ENCODE measurements at regions not wholly inside any gene's neighbourhood (a gene's known extent, or its start where the extent isn't known, plus 50 kb on each side); places are given as distances from the start of the nearest gene placed in this dataset.

DNA sequence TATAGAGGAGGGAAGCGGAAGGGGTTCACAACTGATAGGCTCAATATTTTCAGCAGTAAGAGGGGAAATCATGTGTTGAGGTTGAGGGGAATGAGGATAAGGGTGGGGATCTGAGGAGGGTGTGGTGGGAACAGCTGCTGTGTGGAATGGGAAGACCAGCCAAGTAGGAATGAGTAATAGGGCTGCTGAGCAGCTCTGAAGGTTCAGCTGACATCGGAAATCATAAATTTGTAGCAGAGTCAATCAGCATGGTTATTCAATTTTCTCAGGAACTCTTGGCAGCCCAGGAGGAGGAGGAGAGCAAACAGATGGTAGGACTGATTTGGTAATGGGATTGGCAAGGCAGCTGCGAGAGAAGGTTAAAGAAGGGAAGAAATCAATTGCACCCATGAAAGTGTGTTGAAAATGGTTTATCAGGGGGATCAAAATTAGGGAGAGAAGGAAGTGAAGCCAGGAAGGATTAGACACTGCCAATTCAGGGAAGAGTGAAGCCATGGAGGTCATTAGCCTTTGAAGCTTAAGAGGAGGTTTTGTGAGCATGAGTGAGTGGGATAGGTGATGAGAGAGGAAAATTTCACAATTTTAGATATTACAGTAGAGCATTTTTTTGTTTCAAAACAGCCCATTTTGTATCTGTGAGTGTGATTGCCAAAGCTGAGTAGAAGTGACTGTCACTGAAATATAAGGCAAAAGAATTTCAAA, 82.6 kb downstream of the PCDH7 start:
- H3K9me3 ChIP-seq (ENCODE audit: insufficient read depth, low read depth, low read length), result no peaks in the 10 kb centered on the region
- H3K4me1 ChIP-seq (ENCODE audit: insufficient read depth, low read length, poor library complexity, severe bottlenecking), result no peaks in the 10 kb centered on the region
- no peaks in the 10 kb centered on the region for H3F3A ChIP-seq (ENCODE audit: low read depth)
- no peaks in the 10 kb centered on the region for H3K36me3 ChIP-seq (ENCODE audit: insufficient read depth, low read length)
- H3K9me2 ChIP-seq (replicated peaks; ENCODE audit: low read depth, low read length), result no peaks in the 10 kb centered on the region
- no peak overlapping the region for H3K4me2 ChIP-seq (ENCODE audit: low read depth, low read length, poor library complexity, severe bottlenecking)
- H3K4me3 ChIP-seq (ENCODE audit: low read length, poor library complexity, severe bottlenecking), result no peak overlapping the region
- no peak overlapping the region for H2AFZ ChIP-seq (ENCODE audit: low read length)
- TF ChIP-seq, protein P1, sequence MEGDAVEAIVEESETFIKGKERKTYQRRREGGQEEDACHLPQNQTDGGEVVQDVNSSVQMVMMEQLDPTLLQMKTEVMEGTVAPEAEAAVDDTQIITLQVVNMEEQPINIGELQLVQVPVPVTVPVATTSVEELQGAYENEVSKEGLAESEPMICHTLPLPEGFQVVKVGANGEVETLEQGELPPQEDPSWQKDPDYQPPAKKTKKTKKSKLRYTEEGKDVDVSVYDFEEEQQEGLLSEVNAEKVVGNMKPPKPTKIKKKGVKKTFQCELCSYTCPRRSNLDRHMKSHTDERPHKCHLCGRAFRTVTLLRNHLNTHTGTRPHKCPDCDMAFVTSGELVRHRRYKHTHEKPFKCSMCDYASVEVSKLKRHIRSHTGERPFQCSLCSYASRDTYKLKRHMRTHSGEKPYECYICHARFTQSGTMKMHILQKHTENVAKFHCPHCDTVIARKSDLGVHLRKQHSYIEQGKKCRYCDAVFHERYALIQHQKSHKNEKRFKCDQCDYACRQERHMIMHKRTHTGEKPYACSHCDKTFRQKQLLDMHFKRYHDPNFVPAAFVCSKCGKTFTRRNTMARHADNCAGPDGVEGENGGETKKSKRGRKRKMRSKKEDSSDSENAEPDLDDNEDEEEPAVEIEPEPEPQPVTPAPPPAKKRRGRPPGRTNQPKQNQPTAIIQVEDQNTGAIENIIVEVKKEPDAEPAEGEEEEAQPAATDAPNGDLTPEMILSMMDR (conservative IDR thresholded peaks at IDR 0.05; ENCODE audit: low read length), result no peak
- TF ChIP-seq EZH2phosphoT487 (IDR thresholded peaks at IDR 0.05; ENCODE audit: borderline replicate concordance), result no peak
- no peaks in the 10 kb centered on the region for H3K27me3 ChIP-seq (ENCODE audit: insufficient read depth, low read length, poor library complexity, severe bottlenecking)
- no peaks in the 10 kb centered on the region for H4K20me1 ChIP-seq (ENCODE audit: insufficient read depth, low read length, poor library complexity, severe bottlenecking)
- no peaks in the 10 kb centered on the region for H3K79me2 ChIP-seq (ENCODE audit: insufficient read depth, low read length)
- no peak overlapping the region for H3K9ac ChIP-seq (ENCODE audit: low read depth, low read length, poor library complexity, severe bottlenecking)

DNA sequence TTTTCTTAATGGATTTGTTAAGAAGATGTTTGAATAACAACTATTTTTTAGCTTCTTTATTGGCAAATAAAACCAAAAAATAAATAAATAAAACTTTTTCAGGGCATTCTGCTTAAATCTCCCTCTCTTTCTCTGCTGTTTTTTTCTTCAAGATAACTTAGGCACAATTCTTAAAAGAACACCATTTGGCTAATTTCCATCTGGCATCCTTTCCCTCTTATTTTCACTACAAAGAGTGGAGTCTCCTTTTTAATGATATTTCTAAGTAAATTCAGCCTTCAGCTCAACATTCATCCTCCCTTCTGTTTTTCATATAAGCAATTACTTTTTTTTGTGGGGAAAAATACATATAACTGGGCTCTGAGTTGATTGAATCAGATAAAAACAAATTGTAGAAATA, 88.1 kb downstream of the PCDH7 start:
- no peaks in the 10 kb centered on the region for H3K79me2 ChIP-seq (ENCODE audit: insufficient read depth, low read length)
- TF ChIP-seq, protein P1 (conservative IDR thresholded peaks at IDR 0.05; ENCODE audit: low read length), result no peak
- no peak for TF ChIP-seq EZH2phosphoT487 (IDR thresholded peaks at IDR 0.05; ENCODE audit: borderline replicate concordance)
- no peak overlapping the region for H3K9ac ChIP-seq (ENCODE audit: low read depth, low read length, poor library complexity, severe bottlenecking)
- H3K4me3 ChIP-seq (ENCODE audit: low read length, poor library complexity, severe bottlenecking), result no peak overlapping the region
- no peak overlapping the region for H2AFZ ChIP-seq (ENCODE audit: low read length)
- no peaks in the 10 kb centered on the region for H3K27me3 ChIP-seq (ENCODE audit: insufficient read depth, low read length, poor library complexity, severe bottlenecking)
- no peaks in the 10 kb centered on the region for H3K36me3 ChIP-seq (ENCODE audit: insufficient read depth, low read length)
- H3K4me1 ChIP-seq (ENCODE audit: insufficient read depth, low read length, poor library complexity, severe bottlenecking), result no peaks in the 10 kb centered on the region
- no peaks in the 10 kb centered on the region for H4K20me1 ChIP-seq (ENCODE audit: insufficient read depth, low read length, poor library complexity, severe bottlenecking)
- H3F3A ChIP-seq (ENCODE audit: low read depth), result no peaks in the 10 kb centered on the region
- H3K9me2 ChIP-seq (replicated peaks; ENCODE audit: low read depth, low read length), result no peaks in the 10 kb centered on the region
- no peaks in the 10 kb centered on the region for H3K9me3 ChIP-seq (ENCODE audit: insufficient read depth, low read depth, low read length)
- no peak overlapping the region for H3K4me2 ChIP-seq (ENCODE audit: low read depth, low read length, poor library complexity, severe bottlenecking)

DNA sequence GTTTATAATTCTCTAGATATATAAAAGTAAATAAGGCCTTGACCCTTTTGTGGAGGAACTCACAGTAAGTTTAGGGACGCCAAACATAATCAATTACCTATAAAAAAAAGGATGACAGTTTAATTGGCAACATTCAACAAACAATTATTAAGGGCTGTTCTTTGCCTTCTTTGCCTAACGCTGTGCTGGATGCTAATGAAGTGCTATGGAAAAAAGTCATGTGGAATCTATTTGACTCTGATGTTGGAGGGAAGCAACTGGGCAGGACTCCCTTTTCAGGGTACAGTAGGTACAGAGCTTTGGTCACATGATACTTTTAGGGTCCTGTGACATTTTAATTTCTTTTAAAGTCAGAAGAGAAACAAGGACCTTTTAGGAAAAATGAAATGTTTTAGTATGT, 91.1 kb downstream of the PCDH7 start:
- no peaks in the 10 kb centered on the region for H3K27me3 ChIP-seq (ENCODE audit: insufficient read depth, low read length, poor library complexity, severe bottlenecking)
- no peak overlapping the region for H3K9ac ChIP-seq (ENCODE audit: low read depth, low read length, poor library complexity, severe bottlenecking)
- no peaks in the 10 kb centered on the region for H4K20me1 ChIP-seq (ENCODE audit: insufficient read depth, low read length, poor library complexity, severe bottlenecking)
- H2AFZ ChIP-seq (ENCODE audit: low read length), result no peak overlapping the region
- H3K9me2 ChIP-seq (replicated peaks; ENCODE audit: low read depth, low read length), result no peaks in the 10 kb centered on the region
- H3K79me2 ChIP-seq (ENCODE audit: insufficient read depth, low read length), result no peaks in the 10 kb centered on the region
- no peaks in the 10 kb centered on the region for H3K9me3 ChIP-seq (ENCODE audit: insufficient read depth, low read depth, low read length)
- H3K4me2 ChIP-seq (ENCODE audit: low read depth, low read length, poor library complexity, severe bottlenecking), result no peak overlapping the region
- no peak overlapping the region for H3K4me3 ChIP-seq (ENCODE audit: low read length, poor library complexity, severe bottlenecking)
- no peaks in the 10 kb centered on the region for H3F3A ChIP-seq (ENCODE audit: low read depth)
- TF ChIP-seq, protein P1 (conservative IDR thresholded peaks at IDR 0.05; ENCODE audit: low read length), result no peak
- no peak for TF ChIP-seq EZH2phosphoT487 (IDR thresholded peaks at IDR 0.05; ENCODE audit: borderline replicate concordance)
- H3K4me1 ChIP-seq (ENCODE audit: insufficient read depth, low read length, poor library complexity, severe bottlenecking), result no peaks in the 10 kb centered on the region
- H3K36me3 ChIP-seq (ENCODE audit: insufficient read depth, low read length), result no peaks in the 10 kb centered on the region

All from Loucy (cell line).